ENCODE measurements at regions not wholly inside any gene's neighbourhood (a gene's known extent, or its start where the extent isn't known, plus 50 kb on each side); places are given as distances from the start of the nearest gene placed in this dataset.

DNA sequence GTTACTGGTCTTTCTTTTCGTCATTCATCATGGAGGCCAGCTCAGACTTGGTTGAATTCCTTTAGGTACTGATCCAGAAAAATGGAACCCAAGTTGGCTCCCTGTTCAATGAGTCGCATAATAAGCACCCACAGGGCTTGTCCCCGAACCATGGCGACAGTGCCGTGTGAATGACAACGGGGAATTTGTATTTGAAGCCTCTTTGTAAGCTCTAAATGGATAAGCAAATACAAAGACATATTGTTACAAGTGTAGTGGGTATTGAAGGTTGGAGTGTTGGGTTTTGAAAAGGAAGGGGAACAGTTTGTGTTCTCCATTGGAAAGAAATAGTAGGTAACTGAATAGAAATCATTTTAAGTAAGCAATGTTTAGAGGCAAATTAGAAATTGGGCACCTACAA is 288.9 kb downstream of the SLC4A3 start:
- TF ChIP-seq EP300 (IDR thresholded peaks at IDR 0.05) (no peak), POLR2A (IDR thresholded peaks at IDR 0.05) (no peak)
- TF ChIP-seq, protein P1, sequence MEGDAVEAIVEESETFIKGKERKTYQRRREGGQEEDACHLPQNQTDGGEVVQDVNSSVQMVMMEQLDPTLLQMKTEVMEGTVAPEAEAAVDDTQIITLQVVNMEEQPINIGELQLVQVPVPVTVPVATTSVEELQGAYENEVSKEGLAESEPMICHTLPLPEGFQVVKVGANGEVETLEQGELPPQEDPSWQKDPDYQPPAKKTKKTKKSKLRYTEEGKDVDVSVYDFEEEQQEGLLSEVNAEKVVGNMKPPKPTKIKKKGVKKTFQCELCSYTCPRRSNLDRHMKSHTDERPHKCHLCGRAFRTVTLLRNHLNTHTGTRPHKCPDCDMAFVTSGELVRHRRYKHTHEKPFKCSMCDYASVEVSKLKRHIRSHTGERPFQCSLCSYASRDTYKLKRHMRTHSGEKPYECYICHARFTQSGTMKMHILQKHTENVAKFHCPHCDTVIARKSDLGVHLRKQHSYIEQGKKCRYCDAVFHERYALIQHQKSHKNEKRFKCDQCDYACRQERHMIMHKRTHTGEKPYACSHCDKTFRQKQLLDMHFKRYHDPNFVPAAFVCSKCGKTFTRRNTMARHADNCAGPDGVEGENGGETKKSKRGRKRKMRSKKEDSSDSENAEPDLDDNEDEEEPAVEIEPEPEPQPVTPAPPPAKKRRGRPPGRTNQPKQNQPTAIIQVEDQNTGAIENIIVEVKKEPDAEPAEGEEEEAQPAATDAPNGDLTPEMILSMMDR (IDR thresholded peaks at IDR 0.05): no peak
